ENCODE measurements at regions not wholly inside any gene's neighbourhood (a gene's known extent, or its start where the extent isn't known, plus 50 kb on each side); places are given as distances from the start of the nearest gene placed in this dataset.

- TF ChIP-seq EGR1 (IDR thresholded peaks at IDR 0.05) (no peak), CREB1 (IDR thresholded peaks at IDR 0.05; ENCODE audit: low read depth) (no peak), RAD21 (IDR thresholded peaks at IDR 0.05; ENCODE audit: low read depth) (no peak), ZBTB7A (IDR thresholded peaks at IDR 0.05; ENCODE audit: low read depth) (no peak), YY1 (IDR thresholded peaks at IDR 0.05; ENCODE audit: low read depth) (no peak), TAF1 (IDR thresholded peaks at IDR 0.05; ENCODE audit: low read depth) (no peak)
Observed at GRCh38 chr1:162927421-162927820, 66.4 kb upstream of the CCDC190 start.

GRCh38 chr1:162926906-162927305 is 65.9 kb upstream of the CCDC190 start:
- TF ChIP-seq EGR1 (IDR thresholded peaks at IDR 0.05) (no peak), FOXM1 (IDR thresholded peaks at IDR 0.05; ENCODE audit: borderline replicate concordance, low read depth) (no peak), RAD21 (IDR thresholded peaks at IDR 0.05; ENCODE audit: low read depth) (no peak), USF1 (IDR thresholded peaks at IDR 0.05) (no peak), TEAD4 (IDR thresholded peaks at IDR 0.05) (no peak), REST (IDR thresholded peaks at IDR 0.05; ENCODE audit: low read depth) (no peak), YY1 (IDR thresholded peaks at IDR 0.05; ENCODE audit: low read depth) (no peak), NFIC (IDR thresholded peaks at IDR 0.05) (no peak), TCF12 (IDR thresholded peaks at IDR 0.05; ENCODE audit: low read depth) (no peak), MAX (IDR thresholded peaks at IDR 0.05) (no peak), CEBPB (IDR thresholded peaks at IDR 0.05) (no peak), ZBTB7A (IDR thresholded peaks at IDR 0.05; ENCODE audit: low read depth) (no peak), EP300 (IDR thresholded peaks at IDR 0.05; ENCODE audit: borderline replicate concordance) (no peak), CREB1 (IDR thresholded peaks at IDR 0.05; ENCODE audit: low read depth) (no peak), TAF1 (IDR thresholded peaks at IDR 0.05; ENCODE audit: low read depth) (no peak)

- no peak for TF ChIP-seq YY1 (IDR thresholded peaks at IDR 0.05; ENCODE audit: low read depth)
- TF ChIP-seq TCF12 (IDR thresholded peaks at IDR 0.05; ENCODE audit: low read depth): no peak
- no peak for TF ChIP-seq USF1 (IDR thresholded peaks at IDR 0.05)
Observed at GRCh38 chr1:162924179-162924578, 63.2 kb upstream of the CCDC190 start.

GRCh38 chr1:162922201-162922600 is 61.2 kb upstream of the CCDC190 start:
- no peak for TF ChIP-seq CREB1 (IDR thresholded peaks at IDR 0.05; ENCODE audit: low read depth)
- no peak for TF ChIP-seq EGR1 (IDR thresholded peaks at IDR 0.05)
- no peak for TF ChIP-seq TEAD4 (IDR thresholded peaks at IDR 0.05)
- TF ChIP-seq FOXM1 (IDR thresholded peaks at IDR 0.05; ENCODE audit: borderline replicate concordance, low read depth): no peak
- TF ChIP-seq RAD21 (IDR thresholded peaks at IDR 0.05; ENCODE audit: low read depth): no peak
- no peak for TF ChIP-seq TAF1 (IDR thresholded peaks at IDR 0.05; ENCODE audit: low read depth)

- TF ChIP-seq EP300 (IDR thresholded peaks at IDR 0.05; ENCODE audit: borderline replicate concordance) (no peak), NFIC (IDR thresholded peaks at IDR 0.05) (no peak), ZBTB7A (IDR thresholded peaks at IDR 0.05; ENCODE audit: low read depth) (no peak), EGR1 (IDR thresholded peaks at IDR 0.05) (no peak), FOXM1 (IDR thresholded peaks at IDR 0.05; ENCODE audit: borderline replicate concordance, low read depth) (no peak), REST (IDR thresholded peaks at IDR 0.05; ENCODE audit: low read depth) (no peak), CREB1 (IDR thresholded peaks at IDR 0.05; ENCODE audit: low read depth) (no peak), USF1 (IDR thresholded peaks at IDR 0.05) (no peak), YY1 (IDR thresholded peaks at IDR 0.05; ENCODE audit: low read depth) (no peak), TCF12 (IDR thresholded peaks at IDR 0.05; ENCODE audit: low read depth) (no peak)
Observed at GRCh38 chr1:162921311-162921710, 60.3 kb upstream of the CCDC190 start.

GRCh38 chr1:162919034-162919433 is 58.1 kb upstream of the CCDC190 start:
- no peak for TF ChIP-seq EP300 (IDR thresholded peaks at IDR 0.05; ENCODE audit: borderline replicate concordance)
- TF ChIP-seq CREB1 (IDR thresholded peaks at IDR 0.05; ENCODE audit: low read depth): no peak
- no peak for TF ChIP-seq MAX (IDR thresholded peaks at IDR 0.05)
- no peak for TF ChIP-seq NFIC (IDR thresholded peaks at IDR 0.05)
- TF ChIP-seq RAD21 (IDR thresholded peaks at IDR 0.05; ENCODE audit: low read depth): no peak
- no peak for TF ChIP-seq EGR1 (IDR thresholded peaks at IDR 0.05)
- no peak for TF ChIP-seq CEBPB (IDR thresholded peaks at IDR 0.05)
- TF ChIP-seq ZBTB7A (IDR thresholded peaks at IDR 0.05; ENCODE audit: low read depth): no peak
- no peak for TF ChIP-seq TCF12 (IDR thresholded peaks at IDR 0.05; ENCODE audit: low read depth)
- no peak for TF ChIP-seq FOXM1 (IDR thresholded peaks at IDR 0.05; ENCODE audit: borderline replicate concordance, low read depth)
- TF ChIP-seq YY1 (IDR thresholded peaks at IDR 0.05; ENCODE audit: low read depth): no peak
- TF ChIP-seq REST (IDR thresholded peaks at IDR 0.05; ENCODE audit: low read depth): no peak
- no peak for TF ChIP-seq USF1 (IDR thresholded peaks at IDR 0.05)
- no peak for TF ChIP-seq TAF1 (IDR thresholded peaks at IDR 0.05; ENCODE audit: low read depth)
